Endothelial cell of umbilical vein (primary cell): ENCODE measurements at regions not wholly inside any gene's neighbourhood (a gene's known extent, or its start where the extent isn't known, plus 50 kb on each side); places are given as distances from the start of the nearest gene placed in this dataset.

Source experiments
- BruUV-seq: library from RNA; stranded (reverse); fragments of 400-500 nt; replicated peaks from 2 replicates; lab custom pipeline; 2021; lab: Mats Ljungman, UMichigan
- CTCF ChIA-PET: fragments of 300-600, 350-600 bp; sonication (Branson Sonifier 250); formaldehyde crosslinking; loops from one replicate; lab custom pipeline; 2021; ENCODE audit warnings: antibody characterized with exemption, inconsistent platforms; lab: Charles Lee
- POLR2A ChIA-PET: fragments of 300-600, 350-600 bp; sonication (Branson Sonifier 250); formaldehyde crosslinking; loops from one replicate; lab custom pipeline; 2021; ENCODE audit warnings: antibody characterized with exemption, inconsistent platforms; lab: Charles Lee
- DNase-seq: peaks from one replicate; pipeline ENCODE4 v3.0.0-alpha.2; 2011; ENCODE audit warnings: low read depth, low spot score
- FAIRE-seq: peaks from 2 replicates; lab custom pipeline; 2011; peaks lifted over from hg19 to GRCh38; lab: Jason Lieb, UNC
- H2AFZ ChIP-seq: 2 replicates; pipeline ENCODE4 v1.6.0; 2012; ENCODE audit warnings: low read depth, low read length, control low read depth, inconsistent platforms
- H3K27ac ChIP-seq: 2 replicates; pipeline ENCODE4 v1.5.1; 2011; ENCODE audit warnings: low read depth, mild to moderate bottlenecking, control low read depth, low read length, moderate library complexity; ENCODE audit not compliant: insufficient read depth
- H3K27me3 ChIP-seq, 2 experiments: 2 replicates each; pipeline versions ENCODE4 v1.6.0 to v1.6.1; 2011; ENCODE audit warnings: low read length in 2 of 2, mixed read lengths in 1 of 2; ENCODE audit not compliant: control insufficient read depth in 2 of 2, insufficient read depth in 2 of 2
- H3K36me3 ChIP-seq, 2 experiments: 2 replicates in 1 of 2; 3 replicates in 1 of 2; pipeline ENCODE4 v1.5.1; 2011; ENCODE audit warnings: low read length in 2 of 2, mild to moderate bottlenecking in 1 of 2, moderate library complexity in 1 of 2; ENCODE audit not compliant: control insufficient read depth in 2 of 2, insufficient read depth in 2 of 2; ENCODE audit errors: extremely low read depth in 1 of 2
- H3K4me1 ChIP-seq: 3 replicates; pipeline ENCODE4 v1.5.1; 2011; ENCODE audit warnings: mild to moderate bottlenecking, low read length; ENCODE audit not compliant: control insufficient read depth, insufficient read depth; ENCODE audit errors: extremely low read depth
- H3K4me2 ChIP-seq: 2 replicates; pipeline ENCODE4 v1.6.1; 2011; ENCODE audit warnings: low read length, control low read depth, mixed read lengths; ENCODE audit not compliant: insufficient read depth
- H3K4me3 ChIP-seq, 3 experiments: fragments of 200-600 bp in 1 of 3; sonication (generic), shearing (Covaris generic) in 1 of 3; replicated peaks in 1 of 3; 2 replicates each; pipeline ENCODE4 v1.5.1; 2011 to 2016; ENCODE audit warnings: control low read depth in 3 of 3, low read length in 3 of 3, mild to moderate bottlenecking in 2 of 3, inconsistent platforms in 1 of 3, low read depth in 1 of 3, moderate library complexity in 1 of 3; ENCODE audit not compliant: insufficient read depth in 1 of 3
- H3K79me2 ChIP-seq: 2 replicates; pipeline ENCODE4 v1.6.0; 2012; ENCODE audit warnings: low read length, inconsistent platforms; ENCODE audit not compliant: control insufficient read depth, insufficient read depth
- H3K9ac ChIP-seq: replicated peaks from 2 replicates; pipeline ENCODE3; 2011; ENCODE audit warnings: low read length, control low read depth; ENCODE audit not compliant: insufficient read depth; ENCODE audit errors: extremely low read depth
- H3K9me1 ChIP-seq: replicated peaks from 3 replicates; pipeline ENCODE4 v1.6.0; 2011; ENCODE audit warnings: mild to moderate bottlenecking, low read length; ENCODE audit not compliant: control insufficient read depth, insufficient read depth; ENCODE audit errors: extremely low read depth
- H3K9me3 ChIP-seq: replicated peaks from 2 replicates; pipeline ENCODE4 v1.5.1; 2012; ENCODE audit warnings: low read length, inconsistent platforms; ENCODE audit not compliant: control insufficient read depth, insufficient read depth
- H4K20me1 ChIP-seq: replicated peaks from 2 replicates; pipeline ENCODE3; 2011; ENCODE audit warnings: mild to moderate bottlenecking, low read length; ENCODE audit not compliant: control insufficient read depth, insufficient read depth; ENCODE audit errors: extremely low read depth
- CTCF ChIP-seq, 2 donors: IDR thresholded peaks; 1 replicate in 1 of 2; 2 replicates in 1 of 2; pipeline ENCODE4 v1.5.1; 2011; ENCODE audit warnings: low read length in 2 of 2, mild to moderate bottlenecking in 2 of 2, moderate library complexity in 2 of 2, control low read depth in 1 of 2, inconsistent platforms in 1 of 2, low read depth in 1 of 2; ENCODE audit not compliant: insufficient read depth in 1 of 2; ENCODE audit errors: extremely low read depth in 1 of 2
- EZH2 ChIP-seq: IDR thresholded peaks from 2 replicates; pipeline ENCODE4 v1.6.1; 2012; ENCODE audit warnings: borderline replicate concordance, low read depth, mild to moderate bottlenecking, moderate library complexity, low read length, inconsistent platforms; ENCODE audit not compliant: severe bottlenecking
- FOS ChIP-seq: IDR thresholded peaks from 2 replicates; pipeline ENCODE4 v1.6.1; 2011; ENCODE audit warnings: mild to moderate bottlenecking, low read length, moderate library complexity, borderline replicate concordance; ENCODE audit not compliant: insufficient read depth
- GATA2 ChIP-seq: IDR thresholded peaks from 2 replicates; pipeline ENCODE4 v1.7.0; 2011; ENCODE audit warnings: low read depth, mild to moderate bottlenecking, moderate library complexity, mixed read lengths, low read length; ENCODE audit not compliant: insufficient read length, insufficient read depth
- JUN ChIP-seq: IDR thresholded peaks from 2 replicates; pipeline ENCODE4 v1.6.1; 2011; ENCODE audit warnings: borderline replicate concordance, low read depth; ENCODE audit not compliant: insufficient read length, insufficient read depth
- MAX ChIP-seq: IDR thresholded peaks from 2 replicates; pipeline ENCODE4 v1.6.1; 2011; ENCODE audit not compliant: insufficient read depth, insufficient read length
- MYC ChIP-seq: IDR thresholded peaks from one replicate; pipeline ENCODE4 v1.6.1; 2011; ENCODE audit warnings: mild to moderate bottlenecking, low read depth, low read length
- POLR2A ChIP-seq: IDR thresholded peaks from 2 replicates; pipeline ENCODE4 v1.6.1; 2012; ENCODE audit warnings: low read depth, mild to moderate bottlenecking, control low read depth, low read length
- POLR2AphosphoS5 ChIP-seq: IDR thresholded peaks from 2 replicates; pipeline ENCODE4 v1.6.1; 2012; ENCODE audit warnings: low read depth, mild to moderate bottlenecking, control low read depth, low read length, moderate library complexity; ENCODE audit not compliant: insufficient read depth
- dilution Hi-C: fragments of 300-500 bp; cut with MboI; formaldehyde crosslinking; loops from one replicate; pipeline ENCODE4 v1.15.0; 2019; ENCODE audit warnings: low sequenced_read_pairs; ENCODE audit not compliant: extremely low pct_ligation_motif_present
- intact Hi-C: fragments of 100-400 bp; cut with micrococcal nuclease; formaldehyde crosslinking; loops from one replicate; pipeline ENCODE4 v1.10.0; 2022

DNA sequence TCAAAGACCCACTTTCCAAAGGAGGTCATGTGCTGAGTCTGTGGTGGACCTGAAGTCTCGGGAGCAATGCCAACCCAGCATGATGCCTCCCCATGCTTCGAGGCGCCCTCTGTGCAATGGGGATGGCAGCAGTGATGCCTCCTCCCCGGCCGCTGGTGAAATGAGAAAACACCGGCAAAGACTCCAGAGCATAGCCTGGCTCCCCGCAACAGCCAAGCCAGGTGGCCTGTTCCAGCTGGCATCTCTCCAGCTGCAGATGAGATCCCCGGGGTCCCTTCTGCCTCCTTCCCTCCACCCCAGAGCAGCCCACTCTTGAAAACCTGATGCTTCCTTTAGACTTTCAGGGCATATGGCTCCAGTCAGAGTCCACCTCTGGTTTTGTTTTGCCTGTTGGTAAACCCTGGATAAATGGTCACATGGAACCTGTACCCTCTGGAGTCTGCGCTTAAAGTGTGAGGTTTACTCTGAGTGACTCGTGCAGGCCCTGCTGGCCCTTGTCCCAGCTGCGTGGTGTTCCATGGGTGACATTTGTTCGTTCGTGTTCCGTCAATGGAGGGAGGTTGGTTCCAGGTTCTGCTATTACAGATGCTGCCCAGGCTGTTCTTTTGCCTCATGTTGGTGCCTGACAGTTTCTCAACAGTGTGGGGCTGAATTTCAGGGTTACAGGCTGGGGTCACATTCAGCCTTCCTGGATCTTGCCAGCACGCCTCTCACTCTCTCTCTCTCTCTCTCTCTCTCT lies 181.8 kb upstream of the CIBAR2 start:
- POLR2A ChIA-PET: no interaction called here
- no peak for TF ChIP-seq CTCF (IDR thresholded peaks at IDR 0.05; ENCODE audit: extremely low read depth in 1 of 2, insufficient read depth in 1 of 2, low read depth in 1 of 2, low read length in 2 of 2)
- TF ChIP-seq JUN: no peak
- TF ChIP-seq MYC: no peak
- TF ChIP-seq POLR2AphosphoS5: no peak
- TF ChIP-seq POLR2A: no peak
- TF ChIP-seq GATA2: no peak
- TF ChIP-seq EZH2: no peak
- TF ChIP-seq FOS: no peak
- no peak for TF ChIP-seq MAX

More for the DNA sequence above, 181.8 kb upstream of the CIBAR2 start:
- Histone ChIP-seq H3K9me1 (no peaks in the 10 kb centered on the region), H3K4me2 (no peak overlapping the region), H2AFZ (no peak overlapping the region), H3K27me3 (no peaks in the 10 kb centered on the region), H3K36me3 (no peaks in the 10 kb centered on the region), H3K4me1 (peaks cover 6% of the 10 kb centered on the region), H3K9ac (no peak overlapping the region), H3K4me3 (no peak overlapping the region), H3K79me2 (no peaks in the 10 kb centered on the region), H4K20me1 (no peaks in the 10 kb centered on the region), H3K27ac (no peak overlapping the region), H3K9me3 (no peaks in the 10 kb centered on the region)
- dilution Hi-C loops: no loop called here
- DNase-seq: no peak
- intact Hi-C loops: no loop called here
- CTCF ChIA-PET: interaction anchor here (1.2 to 1.4 kb wide), 2 partner anchors 19 to 179 kb away, joined by 3 to 4 read pairs; no protein-coding TSS in a partner anchor
- FAIRE-seq: no peak
- BruUV-seq: no TSS peak
